IPS-15b (cell line): ENCODE measurements at regions not wholly inside any gene's neighbourhood (a gene's known extent, or its start where the extent isn't known, plus 50 kb on each side); places are given as distances from the start of the nearest gene placed in this dataset.

Experiments
- H3K27me3 ChIP-seq: one replicate; pipeline ENCODE4 v1.6.1; 2013; ENCODE audit warnings: low read length; ENCODE audit not compliant: control insufficient read depth, insufficient read depth
- H3K36me3 ChIP-seq: one replicate; pipeline ENCODE4 v1.6.1; 2013; ENCODE audit warnings: low read length; ENCODE audit not compliant: control insufficient read depth, insufficient read depth
- H3K4me1 ChIP-seq: one replicate; pipeline ENCODE4 v1.6.1; 2013; ENCODE audit warnings: mild to moderate bottlenecking, low read length; ENCODE audit not compliant: control insufficient read depth, insufficient read depth
- H3K4me3 ChIP-seq: one replicate; pipeline ENCODE4 v1.5.1; 2013; ENCODE audit warnings: low read depth, low read length
- H3K9ac ChIP-seq: one replicate; pipeline ENCODE4 v1.6.1; 2013; ENCODE audit warnings: low read depth, mild to moderate bottlenecking, low read length
- H3K9me3 ChIP-seq: one replicate; pipeline ENCODE4 v1.6.1; 2013; ENCODE audit warnings: mild to moderate bottlenecking, low read length; ENCODE audit not compliant: control insufficient read depth, insufficient read depth

DNA sequence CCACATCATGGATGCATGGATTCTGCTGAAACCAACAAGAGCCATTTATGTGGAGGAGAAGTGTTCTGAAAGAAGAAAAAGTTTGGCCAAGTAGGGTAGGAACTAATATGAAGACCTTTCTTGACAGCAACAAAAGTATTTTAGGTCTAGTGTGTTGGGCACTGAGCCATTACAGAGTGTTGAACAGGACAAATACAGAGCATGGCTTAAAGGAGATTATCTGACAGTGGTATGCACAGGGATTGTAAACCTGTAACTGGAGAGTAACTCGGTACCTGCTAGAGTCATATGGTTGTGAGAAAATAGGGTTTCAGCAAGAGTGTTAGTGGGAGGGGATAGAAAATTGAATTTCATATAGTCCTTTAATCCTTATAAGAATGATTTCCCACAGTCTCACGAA lies 513.2 kb upstream of the WWC1 start:
- no peaks in the 10 kb centered on the region for H3K4me1 ChIP-seq
- H3K36me3 ChIP-seq = no peaks in the 10 kb centered on the region
- no peaks in the 10 kb centered on the region for H3K9me3 ChIP-seq
- H3K27me3 ChIP-seq = no peaks in the 10 kb centered on the region
- no peak overlapping the region for H3K4me3 ChIP-seq
- no peak overlapping the region for H3K9ac ChIP-seq

DNA sequence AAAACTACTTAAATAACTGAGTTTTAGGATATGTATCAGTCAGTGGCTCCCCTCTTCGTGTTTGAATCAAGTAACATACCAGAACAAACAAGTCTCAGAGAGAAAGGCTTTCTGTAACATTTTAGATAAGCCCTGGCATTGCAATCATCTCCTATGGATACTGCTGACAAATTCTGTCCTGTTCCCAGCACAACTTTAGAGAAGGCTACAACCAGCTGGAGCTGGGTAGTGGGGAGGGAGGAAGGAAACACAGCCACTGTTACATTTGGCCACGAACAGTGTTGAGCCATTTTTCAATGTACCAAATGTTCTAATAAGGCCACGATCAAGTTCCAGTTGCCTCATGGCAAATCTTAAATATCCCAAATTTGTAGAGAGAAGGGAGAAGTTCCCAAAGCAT lies 511.8 kb upstream of the WWC1 start:
- Histone ChIP-seq H3K4me1 (peaks cover 3% of the 10 kb centered on the region), H3K9ac (no peak overlapping the region), H3K4me3 (no peak overlapping the region), H3K27me3 (no peaks in the 10 kb centered on the region), H3K36me3 (no peaks in the 10 kb centered on the region), H3K9me3 (no peaks in the 10 kb centered on the region)

DNA sequence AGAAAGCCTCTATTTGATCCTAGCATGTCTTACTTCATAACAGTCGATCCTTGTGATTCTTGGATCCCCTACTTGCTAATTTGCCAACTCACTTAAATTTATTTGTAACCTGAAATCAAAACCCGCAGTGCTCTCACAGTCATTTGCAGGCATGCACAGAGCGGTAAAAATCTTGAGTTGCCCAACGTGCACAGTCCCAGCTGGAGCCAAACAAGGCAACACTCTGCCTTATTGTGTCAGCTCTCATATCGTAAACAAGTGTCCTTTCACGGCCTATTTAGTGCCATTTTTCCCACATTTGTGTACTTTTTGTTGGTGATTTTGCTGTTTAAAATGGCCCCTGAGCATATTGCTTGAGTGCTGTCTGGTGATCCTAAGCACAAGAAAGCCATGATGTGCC lies 511.3 kb upstream of the WWC1 start:
- Histone ChIP-seq H3K9me3 (no peaks in the 10 kb centered on the region), H3K36me3 (no peaks in the 10 kb centered on the region), H3K9ac (no peak overlapping the region), H3K4me1 (peaks cover 3% of the 10 kb centered on the region), H3K27me3 (no peaks in the 10 kb centered on the region), H3K4me3 (no peak overlapping the region)

DNA sequence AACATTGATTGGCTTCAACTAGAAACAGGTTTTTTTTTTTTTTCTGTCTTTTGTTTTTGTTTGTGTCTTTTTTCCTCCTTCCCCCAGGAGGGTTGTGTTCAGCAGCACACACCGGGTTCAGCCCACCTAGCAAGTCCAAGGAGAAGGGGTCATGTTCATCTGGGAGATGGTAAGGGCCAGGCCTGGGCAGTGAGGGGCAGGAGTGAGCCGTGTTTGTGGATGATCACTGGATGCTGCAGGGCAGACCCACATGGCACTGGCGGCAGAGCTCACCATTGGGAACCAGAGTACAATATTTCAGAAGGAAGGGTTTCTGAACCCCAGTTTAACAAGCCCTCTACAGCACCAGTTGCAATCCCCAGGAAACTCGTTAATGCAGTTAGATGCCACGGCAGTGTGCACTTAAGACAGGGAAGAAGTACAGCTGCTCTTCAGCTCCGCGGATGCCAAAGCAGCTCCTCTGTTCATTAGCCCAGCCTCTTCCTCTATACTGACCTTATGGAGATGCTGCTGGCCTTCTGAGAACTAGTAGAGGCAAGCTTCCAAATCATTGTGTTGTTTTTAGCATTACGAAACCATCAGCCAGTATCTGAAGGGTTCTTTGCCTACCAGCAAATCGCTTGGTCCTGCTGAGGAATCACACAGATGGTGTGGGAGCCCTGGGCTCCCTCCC lies 508.2 kb upstream of the WWC1 start:
- H3K9ac ChIP-seq = no peak overlapping the region
- H3K4me3 ChIP-seq = no peak overlapping the region
- H3K4me1 ChIP-seq = peaks cover 3% of the 10 kb centered on the region
- H3K36me3 ChIP-seq = no peaks in the 10 kb centered on the region
- H3K27me3 ChIP-seq = no peaks in the 10 kb centered on the region
- H3K9me3 ChIP-seq = no peaks in the 10 kb centered on the region

DNA sequence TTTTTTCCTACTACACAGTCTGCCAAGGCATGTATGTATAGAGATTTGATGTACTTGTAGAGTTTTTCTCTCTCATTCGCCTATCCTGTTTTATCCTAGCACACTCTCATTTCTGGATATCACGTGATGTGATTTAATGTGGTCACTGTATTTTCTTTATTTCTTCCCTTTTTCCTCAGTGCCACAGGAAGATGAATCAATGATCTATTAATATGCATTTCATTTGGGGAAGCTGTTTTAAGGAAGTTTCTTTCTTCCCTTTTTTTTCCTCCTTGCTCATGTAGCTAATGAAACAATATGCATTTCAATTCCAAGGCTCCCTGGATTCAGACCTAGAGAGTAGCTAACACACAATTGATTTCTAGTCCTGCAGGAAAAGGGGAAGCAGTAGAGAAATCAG lies 506.3 kb upstream of the WWC1 start:
- no peaks in the 10 kb centered on the region for H3K27me3 ChIP-seq
- no peaks in the 10 kb centered on the region for H3K36me3 ChIP-seq
- H3K9ac ChIP-seq = no peak overlapping the region
- peaks cover 3% of the 10 kb centered on the region for H3K4me1 ChIP-seq
- H3K9me3 ChIP-seq = no peaks in the 10 kb centered on the region
- no peak overlapping the region for H3K4me3 ChIP-seq

DNA sequence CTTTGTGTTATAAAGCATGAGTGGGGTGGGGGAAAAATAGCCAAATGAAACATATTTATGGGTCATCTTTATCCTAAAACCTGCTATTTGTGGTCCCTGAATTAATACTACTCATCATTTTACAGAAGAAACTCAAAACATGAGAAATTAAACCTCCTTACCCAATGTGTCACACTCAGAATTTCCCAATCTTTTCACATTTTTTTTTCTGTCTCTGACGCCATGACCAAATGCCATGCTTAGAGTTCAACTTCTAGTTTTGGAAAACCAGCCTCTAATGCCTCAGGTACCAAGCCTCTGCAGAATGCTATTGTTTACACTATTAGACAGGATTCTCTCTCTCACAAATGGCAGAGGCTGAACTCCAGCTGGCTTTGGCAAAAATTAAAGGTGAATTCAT lies 505.5 kb upstream of the WWC1 start:
- no peak overlapping the region for H3K4me3 ChIP-seq
- H3K4me1 ChIP-seq = peaks cover 3% of the 10 kb centered on the region
- H3K9ac ChIP-seq = no peak overlapping the region
- H3K36me3 ChIP-seq = no peaks in the 10 kb centered on the region
- H3K9me3 ChIP-seq = no peaks in the 10 kb centered on the region
- no peaks in the 10 kb centered on the region for H3K27me3 ChIP-seq

DNA sequence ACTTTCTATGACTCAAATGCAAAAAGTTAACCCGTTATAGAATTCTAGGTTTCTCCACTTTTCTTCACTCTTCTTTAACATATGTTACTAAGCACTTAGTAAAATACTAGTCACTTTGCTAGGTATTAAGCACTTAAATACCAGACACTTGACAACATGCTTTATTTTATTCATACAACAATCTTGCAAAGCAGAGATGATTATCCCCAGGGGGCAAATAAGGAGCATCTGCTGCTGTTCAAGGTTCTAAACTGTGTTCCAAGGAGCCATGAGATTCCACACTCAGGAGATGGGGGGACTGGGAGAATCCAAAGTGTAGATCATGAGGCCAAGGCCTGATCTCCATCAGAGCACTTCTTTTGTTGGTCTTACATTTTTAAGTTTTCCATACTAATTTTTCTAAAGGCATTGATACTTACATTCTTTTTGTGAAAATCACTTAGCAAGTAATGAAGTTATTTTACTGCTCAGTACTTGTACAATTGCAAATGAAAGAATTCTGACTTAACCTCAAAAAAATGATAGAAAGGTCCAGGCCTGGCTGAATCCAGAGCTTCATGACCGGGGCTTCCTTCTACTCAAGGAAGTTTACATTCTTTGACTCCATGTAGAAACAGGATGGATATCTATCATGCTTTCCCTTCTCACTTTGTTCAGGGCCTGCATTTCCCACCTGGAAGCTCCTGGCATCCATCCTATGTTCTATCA lies 504.4 kb upstream of the WWC1 start:
- Histone ChIP-seq H3K4me1 (peaks cover 5% of the 10 kb centered on the region), H3K9ac (no peak overlapping the region), H3K4me3 (no peak overlapping the region), H3K36me3 (no peaks in the 10 kb centered on the region), H3K27me3 (no peaks in the 10 kb centered on the region), H3K9me3 (no peaks in the 10 kb centered on the region)

DNA sequence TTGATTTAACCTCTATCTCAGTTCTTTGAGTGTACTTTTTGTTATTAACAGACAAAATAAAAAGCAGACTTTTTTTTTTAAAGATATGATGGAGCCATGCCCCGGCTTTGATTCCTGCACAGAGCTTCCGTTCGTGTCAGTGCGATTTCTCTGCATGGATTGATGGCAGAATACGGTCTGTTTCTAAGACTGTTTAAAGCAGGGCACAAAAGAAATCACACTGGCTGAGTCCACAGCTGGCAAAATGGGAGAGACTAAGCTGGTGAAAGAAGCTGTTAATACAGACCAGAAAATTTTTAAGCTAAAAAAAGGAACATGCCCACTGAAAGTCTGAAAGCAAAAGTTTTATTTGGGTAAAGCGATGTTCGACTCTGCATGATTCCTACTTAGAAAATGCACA lies 501.4 kb upstream of the WWC1 start:
- Histone ChIP-seq H3K36me3 (no peaks in the 10 kb centered on the region), H3K9me3 (no peaks in the 10 kb centered on the region), H3K4me1 (peaks cover 8% of the 10 kb centered on the region), H3K9ac (no peak overlapping the region), H3K27me3 (no peaks in the 10 kb centered on the region), H3K4me3 (no peak overlapping the region)

DNA sequence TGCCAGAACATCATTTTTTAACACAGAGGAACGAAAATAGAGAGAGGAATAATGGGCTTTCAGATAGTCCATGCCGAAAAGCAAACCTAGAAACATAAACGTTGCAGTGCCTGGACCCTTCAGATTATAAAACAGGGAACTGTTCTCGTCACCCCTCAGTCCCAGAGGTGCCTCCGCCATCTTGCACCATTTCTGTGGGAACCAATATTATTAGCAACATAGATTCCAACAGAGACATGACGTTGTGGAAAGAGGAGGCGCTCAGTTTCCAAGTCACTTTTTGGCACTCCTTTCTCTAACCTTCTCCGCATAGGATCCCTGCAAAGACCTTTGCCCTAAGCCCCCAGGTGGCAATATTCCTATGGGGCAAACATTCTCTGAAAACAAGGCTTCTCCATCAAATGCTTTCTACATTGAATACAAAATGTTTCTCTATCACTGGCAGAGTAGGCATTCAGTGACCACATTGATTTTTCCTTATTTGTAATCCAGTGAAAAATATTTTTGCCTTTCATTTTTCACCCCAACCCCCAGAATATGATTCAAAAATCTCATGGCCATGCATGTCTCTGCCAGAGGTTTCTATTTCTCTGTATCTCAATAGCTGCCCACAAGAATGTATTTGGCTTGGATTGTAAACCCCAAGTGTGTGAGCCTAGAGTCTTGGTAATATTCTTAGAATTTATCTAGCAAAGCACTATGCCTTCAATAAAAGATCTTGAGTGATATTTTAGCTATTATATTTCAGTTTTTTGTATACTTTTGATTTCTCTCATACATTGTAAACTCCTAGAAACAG lies 500.8 kb upstream of the WWC1 start:
- Histone ChIP-seq H3K36me3 (no peaks in the 10 kb centered on the region), H3K9me3 (no peaks in the 10 kb centered on the region), H3K4me1 (peaks cover 8% of the 10 kb centered on the region), H3K27me3 (no peaks in the 10 kb centered on the region), H3K9ac (no peak overlapping the region), H3K4me3 (no peak overlapping the region)

DNA sequence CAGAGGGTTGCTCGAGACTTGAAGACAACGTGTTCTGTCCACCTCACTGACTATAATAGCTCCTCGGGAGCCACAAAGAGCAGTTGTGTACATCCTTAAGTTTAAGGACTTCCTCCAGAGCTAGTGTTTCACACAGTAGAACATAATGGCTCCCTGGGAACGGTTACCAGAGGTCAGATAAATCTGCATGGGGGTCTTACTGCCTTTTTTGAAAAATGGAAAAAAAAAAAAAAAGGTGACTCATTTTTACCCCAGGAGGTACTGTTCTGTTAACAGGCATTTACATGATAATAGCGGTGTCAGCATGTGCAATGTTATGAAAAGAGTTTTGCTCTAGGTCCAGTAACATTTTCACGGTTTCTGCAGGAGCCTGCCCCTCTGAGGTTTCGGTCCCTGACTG lies 498.9 kb upstream of the WWC1 start:
- Histone ChIP-seq H3K27me3 (no peaks in the 10 kb centered on the region), H3K9ac (no peak overlapping the region), H3K4me3 (no peak overlapping the region), H3K36me3 (no peaks in the 10 kb centered on the region), H3K4me1 (peaks cover 8% of the 10 kb centered on the region), H3K9me3 (no peaks in the 10 kb centered on the region)

DNA sequence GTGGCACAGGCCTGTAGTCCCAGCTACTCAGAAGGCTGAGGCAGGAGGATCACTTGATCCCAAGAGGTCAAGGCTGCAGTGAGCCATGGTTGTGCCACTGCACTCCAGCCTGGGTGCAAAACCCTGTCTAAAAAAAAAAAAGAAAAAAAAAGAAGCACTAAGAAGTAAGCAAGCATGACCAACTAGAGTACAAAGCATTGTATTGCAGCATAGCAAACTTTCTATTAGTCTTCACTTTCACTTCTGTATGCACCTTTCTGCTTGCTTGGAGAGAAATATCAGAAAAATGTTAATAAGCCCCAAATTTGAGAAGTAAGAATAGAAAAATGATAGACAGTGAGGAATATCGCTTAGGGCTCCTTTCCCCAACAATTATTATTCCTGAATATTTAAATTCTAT lies 497.7 kb upstream of the WWC1 start:
- H3K36me3 ChIP-seq = no peaks in the 10 kb centered on the region

DNA sequence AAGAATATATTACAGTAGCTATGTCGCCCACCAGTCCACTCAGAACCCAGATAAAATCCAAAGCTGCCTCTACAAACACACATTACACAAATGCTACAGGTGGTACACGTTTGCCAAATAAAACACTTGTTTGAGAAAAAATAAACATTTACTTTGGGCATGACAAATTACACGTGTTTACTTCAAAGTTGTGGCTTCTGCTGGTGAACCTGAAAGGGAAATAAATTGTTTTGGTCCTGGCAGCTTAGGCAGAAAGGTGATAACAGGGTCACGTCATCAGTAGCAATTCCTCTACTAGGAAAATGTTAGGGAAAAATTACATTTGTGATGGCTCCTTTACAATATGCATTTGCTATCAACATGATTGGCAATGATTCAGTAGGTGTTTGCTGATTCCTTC lies 497.3 kb upstream of the WWC1 start:
- no peak overlapping the region for H3K9ac ChIP-seq
- H3K4me3 ChIP-seq = no peak overlapping the region
- H3K27me3 ChIP-seq = no peaks in the 10 kb centered on the region
- H3K9me3 ChIP-seq = no peaks in the 10 kb centered on the region
- H3K4me1 ChIP-seq = peaks cover 8% of the 10 kb centered on the region
- H3K36me3 ChIP-seq = no peaks in the 10 kb centered on the region

More for the DNA sequence above, 497.7 kb upstream of the WWC1 start:
- H3K4me3 ChIP-seq = no peak overlapping the region
- H3K4me1 ChIP-seq = peaks cover 8% of the 10 kb centered on the region
- H3K27me3 ChIP-seq = no peaks in the 10 kb centered on the region
- H3K9ac ChIP-seq = no peak overlapping the region
- H3K9me3 ChIP-seq = no peaks in the 10 kb centered on the region
